K562 (cell line): ENCODE measurements at regions not wholly inside any gene's neighbourhood (a gene's known extent, or its start where the extent isn't known, plus 50 kb on each side); places are given as distances from the start of the nearest gene placed in this dataset.

ENCODE experiments used
- ATAC-seq: fragments of 200-7000 bp; cut with Tn5 transposase; 3 replicates; pipeline ENCODE4 v1.9.1; 2020; ENCODE audit warnings: moderate library complexity
- BruUV-seq: library from RNA; stranded (reverse); fragments of 400-500 nt; replicated peaks from 2 replicates; lab custom pipeline; 2021; lab: Mats Ljungman, UMichigan
- CTCF ChIA-PET: fragments of 300-600 bp; formaldehyde crosslinking; extraction: SDS; loops from one replicate; lab custom pipeline; 2021; ENCODE audit warnings: low intra/inter-chr PET ratio; lab: Yijun Ruan, JAX
- POLR2A ChIA-PET: fragments of 300-600, 350-650 bp; sonication (Branson Sonifier 250); formaldehyde crosslinking; extraction: SDS; loops from one replicate; lab custom pipeline; 2021; ENCODE audit warnings: antibody characterized with exemption, inconsistent platforms; lab: Yijun Ruan, JAX
- DNase-seq, 4 experiments: peaks; one replicate each; pipeline versions ENCODE4 v3.0.0 to v3.0.0-alpha.2; 2011 to 2018; ENCODE audit warnings: low spot score in 3 of 4, mixed read lengths in 3 of 4; ENCODE audit errors: extremely low read depth in 1 of 4
- FAIRE-seq: peaks from 2 replicates; lab custom pipeline; 2011; peaks lifted over from hg19 to GRCh38; lab: Jason Lieb, UNC
- H2AFZ ChIP-seq: 2 replicates; pipeline ENCODE4 v1.6.0; 2011; ENCODE audit warnings: low read depth, low read length, control low read depth, inconsistent platforms
- H3K27ac ChIP-seq: fragments of 200-600 bp; 3 replicates; pipeline ENCODE4 v1.8.0; 2011; ENCODE audit warnings: low read depth, mild to moderate bottlenecking, control low read depth, inconsistent platforms, low read length, moderate library complexity, mixed read lengths; ENCODE audit errors: extremely low read depth
- H3K27me3 ChIP-seq, 2 experiments: fragments of 300-600 bp in 1 of 2; 2 replicates in 1 of 2; 3 replicates in 1 of 2; pipeline versions ENCODE4 v1.6.0 to v1.8.0; 2011; ENCODE audit warnings: inconsistent platforms in 2 of 2, low read length in 2 of 2, mild to moderate bottlenecking in 1 of 2, mixed read lengths in 1 of 2, moderate library complexity in 1 of 2; ENCODE audit not compliant: control insufficient read depth in 2 of 2, insufficient read depth in 2 of 2
- H3K36me3 ChIP-seq: fragments of 300-600 bp; 3 replicates; pipeline ENCODE4 v1.8.0; 2011; ENCODE audit warnings: mild to moderate bottlenecking, low read length, inconsistent platforms; ENCODE audit not compliant: control insufficient read depth, insufficient read depth
- H3K4me1 ChIP-seq, 2 experiments: fragments of 200-600 bp in 1 of 2; replicated peaks in 1 of 2; 2 replicates in 1 of 2; 3 replicates in 1 of 2; pipeline versions ENCODE4 v1.5.1 to v1.8.0; 2011; ENCODE audit warnings: inconsistent platforms in 2 of 2, low read length in 2 of 2, mild to moderate bottlenecking in 1 of 2, mixed read lengths in 1 of 2, moderate library complexity in 1 of 2; ENCODE audit not compliant: control insufficient read depth in 2 of 2, insufficient read depth in 2 of 2
- H3K4me2 ChIP-seq: 2 replicates; pipeline ENCODE4 v1.6.1; 2011; ENCODE audit warnings: low read length, control low read depth, inconsistent platforms, mixed read lengths; ENCODE audit not compliant: insufficient read depth
- H3K4me3 ChIP-seq: fragments of 200-600 bp; sonication (generic), shearing (Covaris generic); 2 replicates; pipeline ENCODE4 v1.5.1; 2016; ENCODE audit warnings: control low read depth, inconsistent platforms
- H3K79me2 ChIP-seq: fragments of 200-600 bp; 3 replicates; pipeline ENCODE4 v1.8.0; 2011; ENCODE audit warnings: low read length, inconsistent platforms; ENCODE audit not compliant: control insufficient read depth, insufficient read depth
- H3K9ac ChIP-seq, 2 experiments: 2 replicates each; pipeline versions ENCODE4 v1.6.0 to v1.6.1; 2011; ENCODE audit warnings: low read depth in 2 of 2, low read length in 2 of 2, control low read depth in 1 of 2, inconsistent platforms in 1 of 2, mild to moderate bottlenecking in 1 of 2, mixed read lengths in 1 of 2; ENCODE audit not compliant: insufficient read depth in 1 of 2
- H3K9me1 ChIP-seq: one replicate; pipeline ENCODE4 v1.6.0; 2011; ENCODE audit warnings: inconsistent platforms, mild to moderate bottlenecking, low read length, moderate library complexity; ENCODE audit not compliant: control insufficient read depth, insufficient read depth
- H3K9me3 ChIP-seq: replicated peaks from 2 replicates; pipeline ENCODE4 v1.5.1; 2011; ENCODE audit warnings: low read depth, low read length, inconsistent platforms; ENCODE audit not compliant: control insufficient read depth, insufficient read depth
- H4K20me1 ChIP-seq: replicated peaks from 2 replicates; pipeline ENCODE4 v1.6.1; 2011; ENCODE audit warnings: low read length, inconsistent platforms, mixed read lengths; ENCODE audit not compliant: control insufficient read depth, insufficient read depth
- CSDE1 ChIP-seq, 2 experiments: fragments of 450-650 bp; IDR thresholded peaks; 2 replicates each; pipeline ENCODE4 v1.6.1; 2016; ENCODE audit warnings: mild to moderate bottlenecking in 1 of 2
- CTCF ChIP-seq, 3 experiments: IDR thresholded peaks in 2 of 3; conservative IDR thresholded peaks in 1 of 3; 2 replicates each; pipeline ENCODE4 v1.5.1; 2011 to 2012; ENCODE audit warnings: low read length in 3 of 3, mild to moderate bottlenecking in 3 of 3, control low read depth in 2 of 3, improper control_type of control experiment in 1 of 3, inconsistent platforms in 1 of 3, low read depth in 1 of 3, mixed read lengths in 1 of 3, moderate library complexity in 1 of 3; ENCODE audit not compliant: insufficient read depth in 2 of 3
- DEAF1 ChIP-seq: fragments of 450-650 bp; formaldehyde crosslinking; IDR thresholded peaks from 2 replicates; pipeline ENCODE4 v1.4.0; 2020; ENCODE audit warnings: mild to moderate bottlenecking, moderate library complexity
- ELK3 ChIP-seq: fragments of 450-650 bp; formaldehyde crosslinking; IDR thresholded peaks from 2 replicates; pipeline ENCODE4 v1.4.0; 2020; ENCODE audit warnings: mild to moderate bottlenecking
- GATA2 ChIP-seq: sonication (generic); formaldehyde crosslinking; IDR thresholded peaks from 2 replicates; pipeline ENCODE4 v1.4.0; 2020; ENCODE audit warnings: mild to moderate bottlenecking, missing genetic modification reagents
- KLF16 ChIP-seq: IDR thresholded peaks from 2 replicates; pipeline ENCODE4 v1.6.1; 2016; ENCODE audit warnings: antibody characterized with exemption
- NCOA2 ChIP-seq, 2 experiments: fragments of 450-650 bp; IDR thresholded peaks; 2 replicates each; pipeline ENCODE4 v1.6.1; 2018; ENCODE audit warnings: mild to moderate bottlenecking in 2 of 2, moderate library complexity in 1 of 2; ENCODE audit not compliant: partially characterized antibody in 2 of 2
- POLR2B ChIP-seq: fragments of 450-650 bp; IDR thresholded peaks from 2 replicates; pipeline ENCODE4 v1.6.1; 2018; ENCODE audit warnings: low read depth; ENCODE audit not compliant: partially characterized antibody
- POLR2H ChIP-seq: IDR thresholded peaks from 2 replicates; pipeline ENCODE4 v1.6.1; 2016; ENCODE audit warnings: missing genetic modification characterization, low read depth, mild to moderate bottlenecking, control low read depth, missing compliant biosample characterization, moderate library complexity
- RBM25 ChIP-seq: fragments of 200-400 bp; formaldehyde crosslinking; IDR thresholded peaks from 2 replicates; pipeline ENCODE4 v1.6.1; 2018; ENCODE audit warnings: low read length, low read depth, moderate library complexity; ENCODE audit not compliant: severe bottlenecking
- RBM34 ChIP-seq: fragments of 200-400 bp; formaldehyde crosslinking; IDR thresholded peaks from 2 replicates; pipeline ENCODE4 v1.6.1; 2018; ENCODE audit warnings: low read length, borderline replicate concordance; ENCODE audit not compliant: insufficient read depth
- RNF2 ChIP-seq: sonication (generic); IDR thresholded peaks from 2 replicates; pipeline ENCODE4 v1.6.1; 2016
- XRCC4 ChIP-seq: IDR thresholded peaks from one replicate; pipeline ENCODE4 v1.6.1; 2011; ENCODE audit not compliant: insufficient read depth, insufficient read length; ENCODE audit errors: extremely low read depth
- ZBTB26 ChIP-seq: fragments of 450-650 bp; formaldehyde crosslinking; IDR thresholded peaks from 2 replicates; pipeline ENCODE4 v1.4.0; 2022; ENCODE audit warnings: missing genetic modification characterization
- ZC3H11A ChIP-seq: IDR thresholded peaks from 2 replicates; pipeline ENCODE4 v1.6.1; 2012; ENCODE audit warnings: low read depth, low read length, improper control_type of control experiment
- ZNF24 ChIP-seq: fragments of 450-650 bp; IDR thresholded peaks from 2 replicates; pipeline ENCODE4 v1.6.1; 2016
- WGBS: fragments of 100-300 bp; shearing (Covaris generic); methylation state at CpG from one replicate; pipeline ENCODE4 v1.1.6; 2016; ENCODE audit warnings: low coverage, mixed read lengths; ENCODE audit not compliant: insufficient coverage; ENCODE audit errors: missing lambda C conversion rate; 5-methylcytosine and 5-hydroxymethylcytosine counted together
- in situ Hi-C: fragments of 300-500 bp; cut with MboI; formaldehyde crosslinking; loops from 4 replicates; pipeline ENCODE4 v1.15.0; 2018; ENCODE audit warnings: inconsistent platforms, mixed read lengths
- intact Hi-C: fragments of 100-400 bp; cut with micrococcal nuclease; formaldehyde crosslinking; loops from 2 replicates; pipeline ENCODE4 v1.14.2; 2022

GRCh38 chr2:176652300-176653182 lies 383.3 kb downstream of the MTX2 start:
- no peaks in the 10 kb centered on the region for H3K79me2 ChIP-seq
- no peak overlapping the region for H2AFZ ChIP-seq
- DNase-seq (peak; percentile 66 to 73 (median 67)), FAIRE-seq (peak; percentile 91), ATAC-seq (peak; percentile 85)
- H3K9ac ChIP-seq: no peak overlapping the region
- intact Hi-C loops: loop anchor here (1.0 to 10.0 kb wide), 6 partner anchors 100 to 526 kb away; no protein-coding TSS in a partner anchor
- no peak overlapping the region for H3K4me2 ChIP-seq
- H4K20me1 ChIP-seq: no peaks in the 10 kb centered on the region
- H3K4me1 ChIP-seq: no peaks in the 10 kb centered on the region
- POLR2A ChIA-PET: interaction anchor here (0.7 to 1.6 kb wide), 6 partner anchors 12 to 495 kb away, joined by 3 to 6 read pairs (median 3); no protein-coding TSS in a partner anchor
- H3K27ac ChIP-seq: no peak overlapping the region
- no peaks in the 10 kb centered on the region for H3K36me3 ChIP-seq
- in situ Hi-C loops: no loop called here
- H3K4me3 ChIP-seq: no peak overlapping the region
- H3K27me3 ChIP-seq: peaks cover 4 to 5% of the 10 kb centered on the region in 2 experiments; a peak in 3 of 5 replicates
- H3K9me1 ChIP-seq: no peaks in the 10 kb centered on the region
- WGBS: 6% methylated on average over 9 of the region's 9 CpGs
- BruUV-seq: no TSS peak
- CTCF ChIA-PET: interaction anchor here (0.5 to 3.4 kb wide), 10 partner anchors 14 to 1285 kb away, joined by 3 to 31 read pairs (median 4); no protein-coding TSS in a partner anchor
- H3K9me3 ChIP-seq: no peaks in the 10 kb centered on the region
- TF ChIP-seq ELK3 (no peak), GATA2 (CRISPR knock-in tag) (peak; percentile 73), POLR2B (no peak), XRCC4 (no peak), DEAF1 (CRISPR knock-in tag) (peak; percentile 52), POLR2H (no peak), NCOA2 (IDR thresholded peaks at IDR 0.05; ENCODE audit: partially characterized antibody in 2 of 2) (no peak), RBM25 (no peak), CSDE1 (IDR thresholded peaks at IDR 0.05) (no peak), ZBTB26 (CRISPR knock-in tag) (no peak), KLF16 (peak; percentile 28; the same call in 1 of the 2 replicates), ZC3H11A (no peak), CTCF (IDR thresholded peaks at IDR 0.05 in 2 of 3, conservative IDR thresholded peaks at IDR 0.05 in 1 of 3; ENCODE audit: insufficient read depth in 2 of 3, low read depth in 1 of 3, low read length in 3 of 3) (peak; percentile 73 to 86 (median 80)), ZNF24 (peak; percentile 72; the same call in 1 of the 2 replicates), RBM34 (no peak), RNF2 (0 out of 2 replicates have a peak, but pooled peaks have one; percentile 10)
